ENCODE measurements at regions not wholly inside any gene's neighbourhood (a gene's known extent, or its start where the extent isn't known, plus 50 kb on each side); places are given as distances from the start of the nearest gene placed in this dataset.
"Not testable (repeated sequence)": the region's sequence is repeated elsewhere in the genome, so short reads cannot be mapped to it uniquely, and the experiment has no call there.

- not testable (repeated sequence) for TF ChIP-seq CTCF (IDR thresholded peaks at IDR 0.05; ENCODE audit: insufficient read depth, low read depth, low read length); EZH2 (IDR thresholded peaks at IDR 0.05; ENCODE audit: insufficient read depth, low read length)
Observed at GRCh38 chrX:83990178-83990577, 129.2 kb downstream of the CYLC1 start.
